ENCODE measurements at regions not wholly inside any gene's neighbourhood (a gene's known extent, or its start where the extent isn't known, plus 50 kb on each side); places are given as distances from the start of the nearest gene placed in this dataset.

DNA sequence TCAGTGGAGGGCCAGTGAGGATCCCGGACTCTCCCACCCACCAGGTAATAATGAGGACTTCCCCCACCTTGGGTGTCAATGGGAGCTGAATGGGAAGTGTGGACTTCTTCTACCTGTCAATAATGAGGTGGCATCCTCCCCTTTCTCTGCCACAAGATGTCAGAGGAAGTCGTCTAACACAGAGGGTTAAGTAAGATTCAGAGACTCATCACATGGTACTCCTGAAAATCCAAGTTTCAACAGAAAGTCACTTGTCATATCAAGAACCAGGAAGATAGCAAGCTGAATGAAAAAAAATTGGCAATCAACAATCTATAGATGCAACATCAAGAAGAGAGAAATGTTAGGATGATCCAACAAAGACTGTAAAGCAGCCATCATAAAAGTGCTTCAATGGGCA is 150.9 kb upstream of the SVIL start:
- no peak for DNase-seq (ENCODE audit: low spot score)
- POLR2A ChIA-PET (ENCODE audit: low non-redundant PET), result no interaction called here
- Histone ChIP-seq H3K4me1 (ENCODE audit: insufficient read depth, low read length, poor library complexity, severe bottlenecking) (no peaks in the 10 kb centered on the region), H3K36me3 (ENCODE audit: insufficient read depth, low read length, poor library complexity, severe bottlenecking) (no peaks in the 10 kb centered on the region), H3K27ac (ENCODE audit: low read depth, low read length, poor library complexity, severe bottlenecking) (no peak overlapping the region), H3K9me3 (ENCODE audit: low read depth, low read length, poor library complexity, severe bottlenecking) (no peaks in the 10 kb centered on the region), H3K27me3 (replicated peaks; ENCODE audit: insufficient read depth, low read depth, low read length, poor library complexity) (no peaks in the 10 kb centered on the region), H3K4me3 (ENCODE audit: low read depth, low read length, poor library complexity, severe bottlenecking) (no peak overlapping the region)
- CTCF ChIA-PET, result no interaction called here
- BruUV-seq (replicated peaks), result no TSS peak
- TF ChIP-seq EZH2 (IDR thresholded peaks at IDR 0.05; ENCODE audit: borderline replicate concordance, low read depth, low read length, poor library complexity, severe bottlenecking), result no peak
- TF ChIP-seq, protein P1, sequence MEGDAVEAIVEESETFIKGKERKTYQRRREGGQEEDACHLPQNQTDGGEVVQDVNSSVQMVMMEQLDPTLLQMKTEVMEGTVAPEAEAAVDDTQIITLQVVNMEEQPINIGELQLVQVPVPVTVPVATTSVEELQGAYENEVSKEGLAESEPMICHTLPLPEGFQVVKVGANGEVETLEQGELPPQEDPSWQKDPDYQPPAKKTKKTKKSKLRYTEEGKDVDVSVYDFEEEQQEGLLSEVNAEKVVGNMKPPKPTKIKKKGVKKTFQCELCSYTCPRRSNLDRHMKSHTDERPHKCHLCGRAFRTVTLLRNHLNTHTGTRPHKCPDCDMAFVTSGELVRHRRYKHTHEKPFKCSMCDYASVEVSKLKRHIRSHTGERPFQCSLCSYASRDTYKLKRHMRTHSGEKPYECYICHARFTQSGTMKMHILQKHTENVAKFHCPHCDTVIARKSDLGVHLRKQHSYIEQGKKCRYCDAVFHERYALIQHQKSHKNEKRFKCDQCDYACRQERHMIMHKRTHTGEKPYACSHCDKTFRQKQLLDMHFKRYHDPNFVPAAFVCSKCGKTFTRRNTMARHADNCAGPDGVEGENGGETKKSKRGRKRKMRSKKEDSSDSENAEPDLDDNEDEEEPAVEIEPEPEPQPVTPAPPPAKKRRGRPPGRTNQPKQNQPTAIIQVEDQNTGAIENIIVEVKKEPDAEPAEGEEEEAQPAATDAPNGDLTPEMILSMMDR (conservative IDR thresholded peaks at IDR 0.05; ENCODE audit: low read depth, low read length), result no peak
- intact Hi-C loops (cut with micrococcal nuclease; ENCODE audit: unreplicated experiment), result no loop called here

DNA sequence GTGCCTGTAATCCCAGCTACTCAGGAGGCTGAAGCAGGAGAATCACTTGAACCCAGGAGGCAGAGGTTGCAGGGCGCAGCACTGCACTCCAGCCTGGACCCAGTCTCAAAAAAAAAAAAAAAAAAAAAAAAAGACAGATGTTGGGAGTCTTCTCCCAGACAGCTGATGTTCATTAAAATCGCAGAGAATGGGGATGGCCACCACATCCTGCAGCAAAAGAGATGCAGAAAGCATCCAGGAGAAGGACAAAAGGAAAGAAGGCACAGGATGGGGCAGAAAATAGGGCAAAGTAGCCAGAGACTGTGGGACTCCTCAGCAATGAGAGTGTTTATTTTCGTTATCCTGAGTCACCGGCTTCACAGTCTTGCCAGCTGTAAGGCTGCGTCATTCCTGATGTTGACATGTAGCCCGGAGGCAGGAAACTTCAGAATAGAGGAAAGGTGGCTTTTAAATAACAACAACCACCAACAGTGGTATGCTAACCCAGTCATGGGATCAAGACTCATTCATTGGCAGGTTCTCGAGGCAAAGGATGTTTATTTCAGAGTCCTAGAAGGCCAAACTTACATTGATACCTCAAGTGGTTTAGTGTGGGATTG is 149.5 kb upstream of the SVIL start:
- no peak for DNase-seq (ENCODE audit: low spot score)
- no peak overlapping the region for H3K4me3 ChIP-seq (ENCODE audit: low read depth, low read length, poor library complexity, severe bottlenecking)
- H3K27ac ChIP-seq (ENCODE audit: low read depth, low read length, poor library complexity, severe bottlenecking), result no peak overlapping the region
- no peak for TF ChIP-seq EZH2 (IDR thresholded peaks at IDR 0.05; ENCODE audit: borderline replicate concordance, low read depth, low read length, poor library complexity, severe bottlenecking)
- TF ChIP-seq, protein P1 (conservative IDR thresholded peaks at IDR 0.05; ENCODE audit: low read depth, low read length), result no peak
- no peaks in the 10 kb centered on the region for H3K9me3 ChIP-seq (ENCODE audit: low read depth, low read length, poor library complexity, severe bottlenecking)
- ChIA-PET POLR2A (ENCODE audit: low non-redundant PET) (no interaction called here), CTCF (no interaction called here)
- H3K36me3 ChIP-seq (ENCODE audit: insufficient read depth, low read length, poor library complexity, severe bottlenecking), result no peaks in the 10 kb centered on the region
- intact Hi-C loops (cut with micrococcal nuclease; ENCODE audit: unreplicated experiment), result no loop called here
- no peaks in the 10 kb centered on the region for H3K4me1 ChIP-seq (ENCODE audit: insufficient read depth, low read length, poor library complexity, severe bottlenecking)
- BruUV-seq (replicated peaks), result no TSS peak
- no peaks in the 10 kb centered on the region for H3K27me3 ChIP-seq (replicated peaks; ENCODE audit: insufficient read depth, low read depth, low read length, poor library complexity)

DNA sequence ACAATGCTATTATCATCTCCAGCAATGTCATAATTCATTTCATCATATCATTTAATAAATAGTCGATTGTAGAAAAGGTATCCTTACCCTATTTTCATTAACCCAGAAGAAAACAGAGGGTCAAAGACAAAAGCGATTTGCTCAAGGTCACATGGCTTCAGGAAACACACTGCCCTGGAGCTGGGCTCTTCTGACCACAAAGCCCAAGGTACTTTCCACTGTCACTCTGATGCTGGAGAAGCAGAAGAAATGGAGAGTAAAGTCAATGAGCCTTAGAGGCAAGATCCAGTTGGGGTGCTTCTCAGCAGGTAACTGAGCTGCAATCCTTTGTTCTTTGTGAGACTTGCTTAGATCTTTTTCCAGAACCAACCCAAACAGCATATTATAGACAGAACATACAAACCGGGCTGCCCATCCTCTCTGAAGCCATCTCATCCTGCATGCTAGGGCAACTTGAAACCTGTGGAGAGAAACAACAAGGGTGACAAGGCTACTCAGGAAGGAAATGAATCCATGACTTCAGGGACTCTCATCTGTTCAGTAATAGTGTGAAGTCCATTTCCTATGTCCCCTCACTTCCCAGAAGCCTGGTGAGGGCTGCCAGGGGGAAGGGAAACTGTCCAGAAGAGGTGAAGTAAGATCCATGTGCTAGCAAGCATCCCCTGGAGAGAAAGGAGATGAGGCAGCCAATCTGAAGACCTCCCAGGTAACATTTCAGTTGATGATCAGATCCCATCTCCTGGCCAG is 148.6 kb upstream of the SVIL start:
- intact Hi-C loops (cut with micrococcal nuclease; ENCODE audit: unreplicated experiment), result no loop called here
- Histone ChIP-seq H3K27ac (ENCODE audit: low read depth, low read length, poor library complexity, severe bottlenecking) (no peak overlapping the region), H3K27me3 (replicated peaks; ENCODE audit: insufficient read depth, low read depth, low read length, poor library complexity) (no peaks in the 10 kb centered on the region), H3K36me3 (ENCODE audit: insufficient read depth, low read length, poor library complexity, severe bottlenecking) (no peaks in the 10 kb centered on the region), H3K4me3 (ENCODE audit: low read depth, low read length, poor library complexity, severe bottlenecking) (no peak overlapping the region), H3K4me1 (ENCODE audit: insufficient read depth, low read length, poor library complexity, severe bottlenecking) (no peaks in the 10 kb centered on the region), H3K9me3 (ENCODE audit: low read depth, low read length, poor library complexity, severe bottlenecking) (no peaks in the 10 kb centered on the region)
- DNase-seq (ENCODE audit: low spot score), result no peak
- TF ChIP-seq, protein P1 (conservative IDR thresholded peaks at IDR 0.05; ENCODE audit: low read depth, low read length), result no peak
- TF ChIP-seq EZH2 (IDR thresholded peaks at IDR 0.05; ENCODE audit: borderline replicate concordance, low read depth, low read length, poor library complexity, severe bottlenecking), result no peak
- POLR2A ChIA-PET (ENCODE audit: low non-redundant PET), result no interaction called here
- CTCF ChIA-PET, result no interaction called here
- no TSS peak for BruUV-seq (replicated peaks)

All from A673 (cell line).